SU-DHL-6 (cell line): ENCODE measurements at regions not wholly inside any gene's neighbourhood (a gene's known extent, or its start where the extent isn't known, plus 50 kb on each side); places are given as distances from the start of the nearest gene placed in this dataset.

ENCODE experiments used
- CTCF ChIP-seq: fragments of 200-600 bp; sonication (generic); IDR thresholded peaks from one replicate; pipeline ENCODE4 v1.5.1; 2017; ENCODE audit warnings: antibody characterized with exemption, mild to moderate bottlenecking, low read length, moderate library complexity; ENCODE audit not compliant: insufficient read depth, poor library complexity, severe bottlenecking
- EZH2phosphoT487 ChIP-seq: fragments of 200-600 bp; sonication (generic), shearing (Covaris generic); conservative IDR thresholded peaks from 2 replicates; pipeline ENCODE4 v1.6.1; 2018; ENCODE audit warnings: mild to moderate bottlenecking, antibody characterized with exemption, low read length, moderate library complexity, mixed read lengths

GRCh38 chr4:81960961-81961360 is 412.8 kb downstream of the HNRNPD start:
- TF ChIP-seq CTCF (no peak), EZH2phosphoT487 (no peak)
